PC-9 (cell line): ENCODE measurements at regions not wholly inside any gene's neighbourhood (a gene's known extent, or its start where the extent isn't known, plus 50 kb on each side); places are given as distances from the start of the nearest gene placed in this dataset.

ENCODE experiments used
- CTCF ChIP-seq: fragments of 200-600 bp; sonication (generic); conservative IDR thresholded peaks from 2 replicates; pipeline ENCODE4 v1.6.1; 2017; ENCODE audit warnings: mixed run types, antibody characterized with exemption, mild to moderate bottlenecking, moderate library complexity
- EZH2 ChIP-seq: fragments of 200-600 bp; sonication (generic); IDR thresholded peaks from 2 replicates; pipeline ENCODE4 v1.8.0; 2017; ENCODE audit warnings: antibody characterized with exemption, low read depth

GRCh38 chr9:24731754-24732153 lies 186.1 kb upstream of the IZUMO3 start:
- TF ChIP-seq CTCF (no peak), EZH2 (no peak)
